Activated CD4-positive, alpha-beta T cell treated with anti-CD3 and anti-CD28 coated beads, Interleukin-10, Interleukin-2, amounts not matched to agents 100 ng/mL and 50 ng/mL, durations not matched to agents 16 hours and 8 hours (primary cell): ENCODE measurements at regions not wholly inside any gene's neighbourhood (a gene's known extent, or its start where the extent isn't known, plus 50 kb on each side); places are given as distances from the start of the nearest gene placed in this dataset.
A peak's percentile ranks its signal among the peaks of the same experiment; 100 is the strongest.
"Not testable (repeated sequence)": the region's sequence is repeated elsewhere in the genome, so short reads cannot be mapped to it uniquely, and the experiment has no call there.

Experiments
- DNase-seq: peaks from one replicate; pipeline ENCODE4 v3.0.0-alpha.2; 2020

GRCh38 chr4:112776535-112776934 lies 139.6 kb downstream of the LARP7 start:
- DNase-seq: no peak

GRCh38 chr4:112778520-112778919 lies 141.6 kb downstream of the LARP7 start:
- no peak for DNase-seq

- no peak for DNase-seq
These were observed 156.1 kb downstream of the LARP7 start for GRCh38 chr4:112793033-112793432.

GRCh38 chr4:112800001-112800400 lies 163.1 kb downstream of the LARP7 start:
- no peak for DNase-seq

- DNase-seq: no peak
These were observed 164.4 kb downstream of the LARP7 start for GRCh38 chr4:112801341-112801740.

GRCh38 chr4:112802780-112803179 lies 165.8 kb downstream of the LARP7 start:
- DNase-seq: no peak

GRCh38 chr4:112807083-112807482 lies 170.1 kb downstream of the LARP7 start:
- no peak for DNase-seq

- DNase-seq: no peak
These were observed 171.1 kb downstream of the LARP7 start for GRCh38 chr4:112808001-112808400.

- DNase-seq: no peak
These were observed 176.8 kb downstream of the LARP7 start for GRCh38 chr4:112813790-112814189.

GRCh38 chr4:112817933-112818593 lies 181.1 kb downstream of the LARP7 start:
- peak; percentile 79 for DNase-seq

- peak; percentile 25 for DNase-seq
These were observed 181.6 kb downstream of the LARP7 start for GRCh38 chr4:112818594-112818965.

GRCh38 chr4:112819729-112820128 lies 182.8 kb downstream of the LARP7 start:
- DNase-seq: no peak

- no peak for DNase-seq
These were observed 186.2 kb downstream of the LARP7 start for GRCh38 chr4:112823156-112823555.

- no peak for DNase-seq
These were observed 186.7 kb downstream of the LARP7 start for GRCh38 chr4:112823606-112824005.

- DNase-seq: no peak
These were observed 193.9 kb downstream of the LARP7 start for GRCh38 chr4:112830753-112831386.

GRCh38 chr4:112832493-112832892 lies 195.6 kb downstream of the LARP7 start:
- DNase-seq: no peak

GRCh38 chr4:112836895-112837294 lies 200.0 kb downstream of the LARP7 start:
- DNase-seq: no peak

GRCh38 chr4:112838015-112838414 lies 201.1 kb downstream of the LARP7 start:
- DNase-seq: not testable (repeated sequence)

GRCh38 chr4:112840061-112840460 lies 203.1 kb downstream of the LARP7 start:
- no peak for DNase-seq

- DNase-seq: no peak
These were observed 203.7 kb downstream of the LARP7 start for GRCh38 chr4:112840619-112841018.

GRCh38 chr4:112842513-112842912 lies 205.6 kb downstream of the LARP7 start:
- no peak for DNase-seq

GRCh38 chr4:112845386-112845785 lies 204.1 kb upstream of the ANK2 start:
- DNase-seq: no peak

GRCh38 chr4:112847045-112847444 lies 202.4 kb upstream of the ANK2 start:
- no peak for DNase-seq

GRCh38 chr4:112847781-112848180 lies 201.7 kb upstream of the ANK2 start:
- no peak for DNase-seq

GRCh38 chr4:112848911-112849310 lies 200.5 kb upstream of the ANK2 start:
- DNase-seq: no peak
